ENCODE measurements at regions not wholly inside any gene's neighbourhood (a gene's known extent, or its start where the extent isn't known, plus 50 kb on each side); places are given as distances from the start of the nearest gene placed in this dataset.

GRCh38 chr2:19009510-19009909 is 348.9 kb downstream of the OSR1 start:
- TF ChIP-seq CTCF (IDR thresholded peaks at IDR 0.05; ENCODE audit: insufficient read depth, low read length) (no peak), POLR2AphosphoS5 (IDR thresholded peaks at IDR 0.05; ENCODE audit: low read depth) (no peak)
